DMS53 treated with DMSO at 0.1 percent for 48 hours (cell line): ENCODE measurements at regions not wholly inside any gene's neighbourhood (a gene's known extent, or its start where the extent isn't known, plus 50 kb on each side); places are given as distances from the start of the nearest gene placed in this dataset.

ENCODE experiments used
- DNase-seq: peaks from one replicate; lab custom pipeline; 2025; ENCODE audit not compliant: unreplicated experiment; lab: John Stamatoyannopoulos, UW

DNA sequence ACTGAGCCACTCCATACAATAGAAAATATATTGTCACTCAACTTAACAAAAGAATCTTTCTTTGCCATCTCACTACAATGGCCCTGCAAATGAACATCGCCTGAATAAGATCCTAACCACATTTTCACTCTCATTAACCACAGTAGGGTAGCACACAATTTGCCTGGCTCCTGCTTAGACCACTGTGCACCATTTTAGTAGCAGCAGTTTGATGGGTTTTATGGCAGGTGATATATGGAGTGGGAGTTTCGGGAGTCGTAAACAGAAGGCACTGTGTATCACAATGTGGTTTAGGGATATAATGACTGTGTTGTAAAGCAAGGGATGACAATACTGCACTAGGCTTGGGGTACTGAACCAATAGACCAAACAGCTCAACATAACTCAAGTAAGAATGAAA lies 617.4 kb downstream of the BCL11A start:
- no peak for DNase-seq

DNA sequence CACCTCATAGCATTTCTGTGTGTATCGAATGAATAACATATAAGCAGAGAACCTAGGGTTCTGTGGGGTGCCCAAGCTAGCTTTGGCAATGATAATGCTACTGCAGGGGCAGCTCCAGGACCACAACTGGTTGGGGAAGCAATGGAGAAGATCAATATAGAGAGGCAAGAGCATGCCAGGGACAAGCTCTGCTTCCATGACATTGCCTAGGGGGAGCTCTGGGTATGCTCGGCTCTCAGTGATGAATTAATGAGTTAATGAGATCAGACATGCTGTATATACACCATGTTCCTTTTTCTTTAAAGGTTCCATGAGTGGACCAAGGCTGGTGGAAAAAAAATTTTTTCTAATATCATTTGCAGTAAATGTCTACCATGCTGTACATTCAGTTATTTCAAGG lies 618.4 kb downstream of the BCL11A start:
- DNase-seq = no peak

DNA sequence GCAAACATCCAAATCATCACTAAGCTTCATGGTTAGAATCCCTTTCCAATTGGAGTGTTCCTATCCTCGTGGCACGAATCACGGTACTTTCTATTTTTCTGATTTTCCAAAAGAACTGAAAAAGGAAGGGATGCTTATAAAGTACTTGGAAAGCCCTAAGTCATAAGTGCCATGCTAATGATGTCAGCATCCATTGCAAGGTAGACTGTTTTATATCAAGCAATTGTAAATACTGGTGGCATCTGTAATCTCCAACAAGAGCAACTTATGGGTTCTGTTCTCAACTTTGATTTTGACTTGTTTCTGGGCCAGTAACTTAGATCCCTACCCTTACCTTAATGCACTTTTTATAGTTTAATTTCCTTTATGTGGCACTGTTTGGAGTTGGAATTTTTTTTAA lies 619.5 kb downstream of the BCL11A start:
- no peak for DNase-seq

DNA sequence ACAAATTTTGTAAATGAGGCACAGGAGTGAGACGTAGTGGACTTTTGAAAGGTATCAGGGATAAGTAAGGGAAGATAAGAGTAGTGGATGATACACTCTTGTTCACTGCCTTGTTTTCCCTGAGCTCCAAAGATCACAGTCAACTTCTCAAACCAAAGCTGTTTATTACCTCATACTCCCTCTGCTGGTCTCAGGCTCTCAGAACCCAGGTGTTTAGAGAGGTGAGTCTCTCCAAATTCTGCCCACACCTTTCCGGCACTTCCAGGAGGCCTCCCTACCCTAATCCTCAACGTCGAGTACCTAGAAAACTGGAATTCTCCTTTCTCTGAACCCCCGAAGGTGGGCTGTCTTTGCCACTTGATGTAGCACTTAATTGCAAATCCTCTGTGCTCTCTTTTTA lies 621.1 kb downstream of the BCL11A start:
- no peak for DNase-seq

DNA sequence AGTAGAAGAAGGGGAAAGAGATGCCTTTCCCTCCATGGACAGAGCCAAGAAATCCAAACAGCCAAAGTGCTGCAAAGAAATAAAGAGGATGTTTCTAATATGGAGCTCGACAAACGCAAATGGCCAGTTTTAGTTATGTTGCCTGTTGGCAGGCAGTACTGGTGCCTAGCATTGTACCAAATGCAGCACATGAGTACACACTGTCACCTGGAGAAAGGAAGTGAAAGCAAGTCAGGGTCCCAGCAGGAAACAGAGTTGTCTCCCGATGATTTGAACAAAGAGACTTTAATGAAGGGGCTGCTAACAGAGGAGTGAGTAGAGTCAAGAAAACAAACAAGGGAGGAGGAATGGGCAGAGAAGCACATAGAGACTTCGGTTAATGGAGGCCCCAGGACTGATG lies 623.0 kb downstream of the BCL11A start:
- DNase-seq = no peak

- no peak for DNase-seq
Measured at GRCh38 chr2:59926731-59927130, 626.7 kb downstream of the BCL11A start.

- DNase-seq = no peak
Measured at GRCh38 chr2:59925321-59925720, 628.1 kb downstream of the BCL11A start.

DNA sequence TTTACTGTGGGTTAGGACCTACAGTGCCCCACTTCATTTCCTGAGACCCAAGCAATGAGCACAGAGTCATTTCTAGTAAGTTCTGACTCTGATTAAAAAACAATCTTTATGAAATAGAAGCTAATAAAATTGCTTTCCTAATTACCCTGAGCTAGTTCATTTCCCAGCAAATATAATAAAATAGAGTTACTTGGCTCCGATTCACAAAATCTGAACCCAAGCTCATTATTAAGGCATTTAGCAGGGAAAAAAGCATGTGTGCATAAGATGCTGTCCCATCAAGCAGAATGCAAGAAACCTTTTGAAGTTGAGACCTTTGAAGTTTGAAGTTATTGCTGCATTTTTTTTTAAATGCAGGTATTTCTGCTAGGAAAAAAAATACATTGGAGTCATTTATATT lies 629.1 kb downstream of the BCL11A start:
- no peak for DNase-seq

GRCh38 chr2:59922450-59922849 lies 631.0 kb downstream of the BCL11A start:
- DNase-seq = no peak

DNA sequence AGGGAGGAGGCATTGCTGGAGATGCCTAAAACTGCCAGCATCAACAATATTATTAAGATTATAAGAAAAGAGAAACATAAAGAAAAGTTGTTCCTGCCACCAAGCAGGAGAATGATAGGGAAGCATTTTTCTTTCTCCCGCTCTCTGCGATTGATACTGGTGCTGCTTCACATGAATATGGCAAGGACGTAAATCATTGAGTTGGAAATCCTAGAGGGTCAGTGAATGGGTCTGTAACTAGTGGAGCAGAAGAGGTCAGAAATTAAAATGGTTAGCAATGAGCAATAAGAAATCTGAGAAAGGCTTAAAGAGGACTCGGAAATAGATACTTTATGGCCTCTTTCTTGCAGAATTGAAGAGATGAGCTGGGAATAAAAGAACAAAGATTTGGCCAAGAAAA lies 631.7 kb downstream of the BCL11A start:
- DNase-seq = no peak

- no peak for DNase-seq
Measured at GRCh38 chr2:59920961-59921360, 632.5 kb downstream of the BCL11A start.

GRCh38 chr2:59920307-59920706 lies 633.1 kb downstream of the BCL11A start:
- DNase-seq = no peak

- DNase-seq = no peak
Measured at GRCh38 chr2:59919579-59919978, 633.9 kb downstream of the BCL11A start.

DNA sequence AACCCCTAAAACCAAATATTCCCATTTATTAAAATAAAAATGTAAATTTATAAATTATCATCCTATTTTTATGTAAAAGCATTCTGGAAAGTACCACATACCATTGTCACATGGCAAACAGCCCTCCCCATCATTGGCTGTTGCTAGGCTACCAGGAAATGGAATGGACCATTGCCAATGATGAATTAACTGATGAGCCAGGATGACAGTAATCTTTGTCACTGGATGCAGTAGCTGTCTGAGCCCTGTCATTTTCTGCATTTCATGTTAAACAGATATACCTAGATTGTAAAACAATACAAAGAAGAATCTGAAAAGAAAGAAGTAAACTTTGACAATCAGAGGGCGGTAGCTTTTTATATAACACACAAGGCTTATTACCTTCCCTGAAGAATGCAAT lies 641.4 kb downstream of the BCL11A start:
- DNase-seq = no peak

- no peak for DNase-seq
Measured at GRCh38 chr2:59910166-59910565, 643.3 kb downstream of the BCL11A start.

GRCh38 chr2:59909147-59909546 lies 644.3 kb downstream of the BCL11A start:
- DNase-seq = no peak

GRCh38 chr2:59905731-59906130 lies 647.7 kb downstream of the BCL11A start:
- DNase-seq = no peak

DNA sequence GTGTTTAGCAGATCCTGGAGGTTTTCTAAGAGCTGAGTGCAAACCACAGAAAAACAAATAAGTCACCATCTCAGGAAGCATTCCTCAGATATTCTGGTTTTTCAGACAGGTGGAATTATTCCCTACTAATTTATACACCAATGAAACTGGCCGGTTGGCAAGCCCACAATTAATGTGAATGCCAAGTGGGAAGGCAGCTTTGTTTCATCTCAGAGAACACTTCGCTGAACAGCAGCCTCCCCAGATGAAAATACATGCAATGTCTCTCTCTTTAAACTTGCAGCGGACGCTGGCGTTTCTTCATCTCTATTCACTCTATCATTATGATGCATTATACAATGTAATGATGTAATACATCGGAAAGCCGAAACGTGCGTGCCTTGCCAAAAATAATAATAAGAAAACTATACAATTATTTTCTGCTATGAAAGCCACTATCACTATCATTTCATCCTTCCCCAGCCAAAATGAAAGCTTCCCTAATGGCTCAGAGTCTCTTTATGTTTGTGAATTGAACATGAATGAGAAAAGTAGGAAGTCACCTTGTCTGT lies 649.4 kb downstream of the BCL11A start:
- no peak for DNase-seq

DNA sequence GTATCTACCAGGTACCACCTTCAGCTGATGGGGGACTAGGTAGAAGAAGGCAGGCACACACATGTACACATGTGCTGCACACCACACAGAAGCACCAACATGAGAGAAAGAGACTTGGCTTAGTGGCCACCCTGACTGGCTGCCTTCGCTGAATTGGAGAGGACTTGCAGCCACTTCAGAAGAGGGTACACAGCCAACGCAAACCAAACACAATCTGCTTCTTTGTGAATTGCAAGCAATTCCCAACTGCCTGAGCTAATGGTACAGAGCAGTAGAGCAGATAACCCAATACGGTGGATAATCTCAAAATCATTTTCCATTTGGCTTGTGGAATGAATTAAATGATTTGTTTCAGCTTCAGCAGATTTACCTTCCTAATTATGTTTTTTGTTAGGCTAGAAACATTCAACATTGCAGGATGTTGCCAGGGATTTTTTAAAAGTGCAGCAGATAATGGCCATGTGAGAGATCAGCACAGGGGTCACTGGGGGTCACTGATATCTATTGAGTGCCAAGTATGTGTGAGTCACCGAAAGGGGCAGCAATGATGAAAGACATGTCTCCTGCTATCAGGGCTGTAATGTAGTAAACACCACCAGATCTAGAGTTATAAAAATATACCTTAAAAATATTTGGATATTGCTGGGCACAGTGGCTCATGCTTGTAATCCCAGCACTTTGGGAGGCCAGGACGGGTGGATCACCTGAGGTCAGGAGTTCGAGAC lies 652.6 kb downstream of the BCL11A start:
- no peak for DNase-seq

DNA sequence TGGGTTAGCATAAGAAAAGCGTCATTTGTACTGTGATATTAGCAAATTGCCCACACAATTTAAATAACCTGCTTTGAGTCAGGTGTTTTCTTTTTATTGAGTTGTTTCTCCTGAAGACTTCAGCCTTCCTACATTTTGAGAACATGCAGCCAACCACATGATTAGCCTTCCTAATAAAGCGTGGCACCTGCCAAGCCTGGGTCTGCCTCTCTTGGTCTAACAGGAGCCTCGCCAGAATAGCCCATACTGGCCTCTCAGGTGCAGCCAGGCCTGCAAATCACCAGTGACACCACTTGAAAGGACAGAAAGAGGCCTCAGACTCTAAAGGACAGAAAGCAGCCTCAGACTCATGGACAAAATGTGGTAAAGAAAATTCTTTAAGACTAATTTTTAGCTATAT lies 653.8 kb downstream of the BCL11A start:
- no peak for DNase-seq

DNA sequence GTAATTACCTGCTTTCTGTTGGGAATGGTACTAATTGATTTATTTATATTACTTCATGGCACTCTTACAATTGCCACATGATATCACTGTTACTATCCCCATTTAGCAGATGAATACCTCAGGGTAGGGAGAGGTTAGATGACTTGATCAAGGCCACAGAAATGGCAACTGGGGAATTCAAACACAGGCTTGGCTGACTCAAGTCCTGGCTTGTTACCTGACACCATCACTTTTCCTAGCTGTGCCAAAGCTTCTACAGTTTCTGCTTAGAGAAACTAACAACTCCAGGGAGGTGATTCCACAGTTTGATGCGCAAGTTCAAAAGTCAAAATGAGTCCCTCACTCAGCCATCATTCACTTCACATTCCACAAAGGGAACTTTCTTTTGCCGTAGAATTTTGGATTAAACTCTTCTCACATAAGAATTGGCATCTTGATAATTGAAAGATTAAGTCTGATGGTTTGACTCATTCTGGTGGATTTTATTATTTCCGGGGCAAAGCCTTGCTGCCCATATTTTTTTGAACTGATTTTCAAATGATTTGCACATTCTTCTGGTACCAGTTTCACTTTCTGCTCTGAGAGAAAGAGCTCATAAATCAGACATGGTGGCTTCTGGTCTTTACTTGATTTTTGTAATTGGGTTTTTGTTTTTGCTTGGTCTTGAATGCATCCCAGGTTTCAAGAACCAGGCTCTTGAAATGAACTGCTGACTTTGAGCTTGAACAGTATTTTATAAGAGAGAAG lies 656.8 kb downstream of the BCL11A start:
- no peak for DNase-seq

DNA sequence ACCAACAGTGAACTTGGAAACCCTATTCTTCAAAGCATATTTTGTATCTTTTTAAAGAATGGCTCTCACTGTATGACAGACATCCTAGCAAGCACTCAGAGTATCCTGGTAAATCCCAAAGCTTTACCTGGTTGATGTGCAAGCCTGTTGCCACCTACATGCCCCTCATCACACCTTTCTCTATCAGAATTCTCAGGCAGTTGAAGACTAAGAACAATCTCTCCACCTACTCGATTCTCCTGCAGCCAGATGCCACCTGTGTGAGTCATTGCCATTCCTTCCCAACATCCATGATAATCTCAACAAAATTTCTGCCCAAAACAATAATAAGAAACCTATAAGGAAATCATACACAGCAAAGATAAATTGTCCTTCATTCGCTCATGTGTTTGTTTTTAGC lies 659.8 kb downstream of the BCL11A start:
- no peak for DNase-seq
